Fibroblast of pulmonary artery (primary cell): ENCODE measurements at regions not wholly inside any gene's neighbourhood (a gene's known extent, or its start where the extent isn't known, plus 50 kb on each side); places are given as distances from the start of the nearest gene placed in this dataset.
A peak's percentile ranks its signal among the peaks of the same experiment; 100 is the strongest.
"Not testable (repeated sequence)": the region's sequence is repeated elsewhere in the genome, so short reads cannot be mapped to it uniquely, and the experiment has no call there.

Source experiments
- DNase-seq: peaks from one replicate; pipeline ENCODE4 v3.0.0-alpha.2; 2010; ENCODE audit warnings: low read depth
- H3K4me3 ChIP-seq: replicated peaks from 2 replicates; pipeline ENCODE4 v1.5.1; 2011; ENCODE audit warnings: low read depth, mild to moderate bottlenecking, control low read depth, low read length, moderate library complexity
- CTCF ChIP-seq: IDR thresholded peaks from 2 replicates; pipeline ENCODE4 v1.5.1; 2011; ENCODE audit warnings: mild to moderate bottlenecking, control low read depth, low read length, inconsistent platforms; ENCODE audit errors: missing control alignments

GRCh38 chr4:12359420-12359819 is 930.7 kb upstream of the HS3ST1 start:
- no peak overlapping the region for H3K4me3 ChIP-seq
- peak; percentile 2 for TF ChIP-seq CTCF
- DNase-seq, result peak; percentile 6

GRCh38 chr4:12333083-12333482 is 904.4 kb upstream of the HS3ST1 start:
- DNase-seq, result not testable (repeated sequence)

GRCh38 chr4:12324965-12325364 is 896.3 kb upstream of the HS3ST1 start:
- no peak overlapping the region for H3K4me3 ChIP-seq
- no peak for DNase-seq
- TF ChIP-seq CTCF, result no peak

More at GRCh38 chr4:12333083-12333482, 904.4 kb upstream of the HS3ST1 start:
- not testable (repeated sequence) for H3K4me3 ChIP-seq

- H3K4me3 ChIP-seq, result no peak overlapping the region
- no peak for TF ChIP-seq CTCF
- DNase-seq, result peak; percentile 70
These were observed 891.1 kb upstream of the HS3ST1 start for GRCh38 chr4:12319765-12320164.

GRCh38 chr4:12304905-12305304 is 876.2 kb upstream of the HS3ST1 start:
- TF ChIP-seq CTCF, result no peak
- DNase-seq, result peak; percentile 23
- H3K4me3 ChIP-seq, result no peak overlapping the region

- H3K4me3 ChIP-seq, result no peak overlapping the region
- no peak for TF ChIP-seq CTCF
- DNase-seq, result no peak
These were observed 867.7 kb upstream of the HS3ST1 start for GRCh38 chr4:12296366-12296765.

- no peak for TF ChIP-seq CTCF
These were observed 865.3 kb upstream of the HS3ST1 start for GRCh38 chr4:12293906-12294525.

GRCh38 chr4:12286351-12286750 is 857.7 kb upstream of the HS3ST1 start:
- no peak overlapping the region for H3K4me3 ChIP-seq
- no peak for DNase-seq
- TF ChIP-seq CTCF, result no peak

More at GRCh38 chr4:12293906-12294525, 865.3 kb upstream of the HS3ST1 start:
- no peak for DNase-seq
- H3K4me3 ChIP-seq, result no peak overlapping the region
